T-helper 2 cell treated with Interferon-gamma antibody and Interleukin-4, amounts not matched to agents 5 μg/mL and 100 μg/mL, for 36 hours (primary cell): ENCODE measurements at regions not wholly inside any gene's neighbourhood (a gene's known extent, or its start where the extent isn't known, plus 50 kb on each side); places are given as distances from the start of the nearest gene placed in this dataset.
A peak's percentile ranks its signal among the peaks of the same experiment; 100 is the strongest.

Source experiments
- DNase-seq: peaks from one replicate; pipeline ENCODE4 v3.0.0; 2021; ENCODE audit warnings: low spot score
- H3K27ac Mint-ChIP-seq: one replicate; pipeline ENCODE4 v1.8.0; 2021; ENCODE audit warnings: mild to moderate bottlenecking, mixed read lengths
- H3K27me3 Mint-ChIP-seq: one replicate; pipeline ENCODE4 v1.8.0; 2021; ENCODE audit warnings: low read depth, mixed read lengths
- H3K36me3 Mint-ChIP-seq: one replicate; pipeline ENCODE4 v1.8.0; 2021; ENCODE audit warnings: low read depth, mixed read lengths
- H3K4me1 Mint-ChIP-seq: one replicate; pipeline ENCODE4 v1.8.0; 2021; ENCODE audit warnings: low read depth, mixed read lengths
- H3K4me3 Mint-ChIP-seq: one replicate; pipeline ENCODE4 v1.8.0; 2022; ENCODE audit warnings: mild to moderate bottlenecking, moderate library complexity, mixed read lengths
- H3K9me3 Mint-ChIP-seq: one replicate; pipeline ENCODE4 v1.8.0; 2021; ENCODE audit warnings: mixed read lengths

- Mint-ChIP-seq H3K36me3 (no peaks in the 10 kb centered on the region), H3K9me3 (no peaks in the 10 kb centered on the region), H3K4me1 (peaks cover 2% of the 10 kb centered on the region), H3K27ac (no peak overlapping the region), H3K4me3 (no peak overlapping the region), H3K27me3 (peaks cover 13% of the 10 kb centered on the region)
- no peak for DNase-seq
Observed at GRCh38 chr11:76298255-76298654, 82.7 kb downstream of the THAP12 start.

DNA sequence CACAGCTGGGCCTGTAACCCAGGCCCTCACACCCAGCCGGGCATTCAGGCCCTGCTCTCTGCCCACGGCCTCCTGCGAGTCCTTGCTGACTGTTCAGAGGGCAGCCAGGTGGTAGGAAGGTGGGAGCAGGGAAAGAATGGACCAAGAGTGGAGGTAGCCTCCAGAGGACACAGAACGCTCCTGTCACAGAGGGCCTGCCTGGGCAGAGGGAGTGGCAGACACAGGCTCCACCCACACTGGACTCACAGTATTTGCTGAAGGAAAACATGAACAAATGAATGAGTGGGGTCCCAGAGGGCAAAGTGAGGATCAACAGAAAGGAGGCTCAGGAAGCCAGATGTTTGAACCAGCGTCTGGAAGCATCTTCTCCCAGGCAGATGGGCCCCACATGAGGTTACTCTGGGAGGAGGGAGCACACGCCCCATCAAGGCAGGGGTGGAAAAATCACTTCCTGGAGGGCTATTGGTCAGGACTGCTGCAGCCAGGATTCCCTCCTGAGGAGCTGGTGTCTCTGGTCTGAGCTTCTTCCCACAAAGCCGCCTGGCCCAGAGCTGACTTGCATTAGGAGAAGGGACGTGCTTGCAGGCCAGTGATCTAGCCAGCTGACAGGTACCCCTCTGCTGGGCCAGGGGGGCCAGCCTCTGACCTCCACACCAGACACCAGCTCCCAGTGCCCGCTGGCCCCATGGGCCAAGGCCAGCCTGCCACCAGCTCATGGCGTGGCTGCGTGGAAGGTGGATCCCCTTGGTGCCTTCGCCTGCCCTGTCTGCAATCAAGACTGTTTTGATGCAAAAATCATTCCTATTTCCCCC is 84.0 kb downstream of the THAP12 start:
- Mint-ChIP-seq H3K36me3 (no peaks in the 10 kb centered on the region), H3K9me3 (no peaks in the 10 kb centered on the region), H3K4me1 (peaks cover 6% of the 10 kb centered on the region), H3K4me3 (no peak overlapping the region), H3K27ac (no peak overlapping the region), H3K27me3 (peaks cover 9% of the 10 kb centered on the region)
- no peak for DNase-seq

DNA sequence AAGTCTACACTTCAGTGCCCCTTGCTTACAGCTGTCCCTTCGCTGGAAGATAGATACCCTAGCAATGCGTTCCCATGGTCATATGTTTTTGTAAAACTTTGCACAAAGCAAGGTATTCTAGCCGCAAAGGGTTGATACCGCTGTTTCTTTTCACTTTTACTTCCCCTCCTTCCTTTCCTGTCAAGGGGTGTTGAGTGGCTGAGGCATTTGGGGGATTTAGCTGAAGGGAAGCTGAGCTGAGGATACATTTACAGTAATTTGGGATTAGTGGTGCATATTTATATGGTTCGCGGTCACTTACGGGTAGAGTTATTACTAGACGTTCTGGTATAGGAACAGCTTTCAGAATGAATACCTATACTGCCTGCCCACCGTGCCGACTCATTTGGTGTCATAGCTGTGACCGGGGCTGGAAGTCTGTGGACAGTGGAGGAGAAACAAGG is 86.9 kb upstream of the WNT11 start:
- peaks cover 13% of the 10 kb centered on the region for H3K4me1 Mint-ChIP-seq
- H3K36me3 Mint-ChIP-seq: no peaks in the 10 kb centered on the region
- H3K4me3 Mint-ChIP-seq: no peak overlapping the region
- peaks cover 4% of the 10 kb centered on the region for H3K27me3 Mint-ChIP-seq
- DNase-seq: peak; percentile 18
- no peaks in the 10 kb centered on the region for H3K9me3 Mint-ChIP-seq
- no peak overlapping the region for H3K27ac Mint-ChIP-seq

GRCh38 chr11:76292583-76293188 is 86.4 kb upstream of the WNT11 start:
- DNase-seq: no peak
- Mint-ChIP-seq H3K27ac (no peak overlapping the region), H3K4me3 (no peak overlapping the region), H3K27me3 (peaks cover 4% of the 10 kb centered on the region), H3K4me1 (peaks cover 18% of the 10 kb centered on the region), H3K36me3 (no peaks in the 10 kb centered on the region), H3K9me3 (no peaks in the 10 kb centered on the region)

DNA sequence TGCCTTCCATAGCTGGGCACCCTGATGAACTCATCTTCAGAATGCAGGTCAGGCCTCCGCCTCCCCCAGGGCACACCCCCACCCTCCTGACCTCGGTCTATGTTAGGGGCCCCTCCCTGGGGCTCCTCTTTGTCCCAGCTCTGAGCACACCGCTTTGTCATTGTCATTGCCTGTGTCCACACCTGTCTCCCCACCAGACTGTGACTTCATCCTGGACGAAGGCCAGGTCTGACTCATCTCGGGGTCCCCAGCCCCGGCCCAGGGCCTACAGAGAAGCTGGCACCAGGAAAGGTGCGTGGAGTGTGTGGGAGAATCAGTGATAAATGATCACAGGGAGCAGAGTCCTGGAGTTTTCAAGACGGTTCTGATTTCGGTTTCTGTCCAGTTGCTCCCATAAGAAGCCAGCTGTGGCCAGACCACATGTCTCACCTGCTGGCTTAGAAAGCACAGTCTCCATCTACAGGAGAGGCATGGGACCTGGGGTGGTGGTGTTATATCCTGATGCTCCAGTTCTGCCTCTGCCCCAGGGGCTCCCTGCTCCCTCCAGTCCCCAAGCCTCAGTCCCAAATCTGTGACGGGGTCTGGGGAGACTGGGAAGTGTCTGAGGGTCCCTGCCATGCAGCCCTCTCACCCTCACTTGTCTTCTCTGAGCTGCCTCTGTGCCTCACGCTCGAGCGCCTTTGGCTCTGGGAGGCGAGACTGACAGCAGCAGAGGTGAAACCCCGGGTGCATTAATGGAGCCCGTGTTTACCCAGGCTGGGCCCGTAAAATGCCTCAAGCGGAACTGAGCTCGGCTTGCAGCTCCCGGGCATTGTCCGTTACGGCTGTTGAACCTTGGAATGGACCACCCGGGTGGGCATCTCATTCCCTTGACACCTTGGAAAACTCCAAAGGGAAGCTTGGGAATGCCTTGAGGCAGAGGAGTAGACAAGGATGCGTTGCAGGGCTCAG is 85.5 kb upstream of the WNT11 start:
- DNase-seq: no peak
- Mint-ChIP-seq H3K36me3 (no peaks in the 10 kb centered on the region), H3K27ac (no peak overlapping the region), H3K9me3 (no peaks in the 10 kb centered on the region), H3K27me3 (peaks cover 4% of the 10 kb centered on the region), H3K4me1 (peaks cover 21% of the 10 kb centered on the region), H3K4me3 (no peak overlapping the region)

GRCh38 chr11:76288166-76288980 is 82.1 kb upstream of the WNT11 start:
- Mint-ChIP-seq H3K36me3 (no peaks in the 10 kb centered on the region), H3K9me3 (no peaks in the 10 kb centered on the region), H3K4me1 (peaks cover 21% of the 10 kb centered on the region), H3K27ac (peak overlapping the region; percentile 64), H3K27me3 (peaks cover 4% of the 10 kb centered on the region), H3K4me3 (peak overlapping the region; percentile 30)
- DNase-seq: peak; percentile 8

DNA sequence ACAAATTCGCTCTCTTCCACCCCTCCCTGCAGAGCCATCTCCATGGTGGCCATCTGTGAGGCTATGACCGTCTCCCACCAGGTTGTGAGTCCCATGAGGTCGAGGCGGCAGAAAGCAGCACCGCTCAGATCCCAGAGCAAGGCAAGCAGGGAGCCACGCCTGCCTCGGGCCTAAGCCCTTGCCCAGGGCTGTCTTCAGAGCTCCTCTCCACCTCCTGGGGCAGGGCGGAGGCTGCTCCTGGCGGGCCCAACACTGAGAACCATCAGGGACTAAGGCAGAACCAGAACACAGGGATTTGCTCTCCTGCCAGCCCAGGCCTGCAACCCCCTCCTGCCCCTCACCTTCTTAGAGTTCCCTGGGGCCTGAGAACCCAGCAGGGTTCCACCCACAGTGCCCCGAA is 80.9 kb upstream of the WNT11 start:
- no peaks in the 10 kb centered on the region for H3K36me3 Mint-ChIP-seq
- no peak for DNase-seq
- peak overlapping the region; percentile 57 for H3K27ac Mint-ChIP-seq
- H3K27me3 Mint-ChIP-seq: no peaks in the 10 kb centered on the region
- H3K9me3 Mint-ChIP-seq: no peaks in the 10 kb centered on the region
- H3K4me3 Mint-ChIP-seq: no peak overlapping the region
- peaks cover 15% of the 10 kb centered on the region for H3K4me1 Mint-ChIP-seq

DNA sequence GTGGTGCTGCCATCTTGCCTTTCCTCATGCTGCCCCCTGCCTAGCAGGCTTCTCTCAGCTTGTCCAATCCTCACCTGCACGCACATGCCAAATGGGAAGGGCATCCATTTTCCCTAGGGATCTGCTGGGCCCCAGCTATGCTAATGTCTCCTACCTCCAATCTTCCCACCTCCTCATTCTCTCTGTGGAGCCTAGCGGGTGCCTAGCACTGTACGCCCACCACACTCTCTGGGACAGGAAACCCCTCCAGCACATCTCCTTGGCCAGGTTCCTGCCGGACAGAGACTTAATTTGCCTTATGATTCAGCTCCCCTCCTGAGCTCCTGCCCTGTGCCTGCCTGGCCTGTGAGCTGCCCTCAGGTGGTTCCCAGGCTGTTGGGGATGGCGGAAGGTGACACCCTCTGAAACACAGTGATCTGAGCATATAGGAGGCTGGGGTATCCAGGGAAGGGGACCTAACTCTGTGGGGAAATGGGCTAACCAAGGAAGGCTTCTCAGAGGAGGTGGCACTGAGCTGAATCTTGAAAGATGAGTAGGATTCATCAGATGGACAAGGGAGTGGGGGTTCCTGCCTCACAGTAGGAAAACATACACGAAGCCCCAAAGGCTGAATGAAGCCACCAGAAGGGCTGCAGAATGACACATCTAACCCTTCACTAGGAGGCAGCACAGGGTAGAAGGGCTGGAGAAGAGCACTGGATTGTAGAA is 79.2 kb upstream of the WNT11 start:
- H3K4me3 Mint-ChIP-seq: no peak overlapping the region
- peaks cover 15% of the 10 kb centered on the region for H3K4me1 Mint-ChIP-seq
- no peaks in the 10 kb centered on the region for H3K9me3 Mint-ChIP-seq
- no peaks in the 10 kb centered on the region for H3K27me3 Mint-ChIP-seq
- DNase-seq: no peak
- H3K36me3 Mint-ChIP-seq: no peaks in the 10 kb centered on the region
- no peak overlapping the region for H3K27ac Mint-ChIP-seq

DNA sequence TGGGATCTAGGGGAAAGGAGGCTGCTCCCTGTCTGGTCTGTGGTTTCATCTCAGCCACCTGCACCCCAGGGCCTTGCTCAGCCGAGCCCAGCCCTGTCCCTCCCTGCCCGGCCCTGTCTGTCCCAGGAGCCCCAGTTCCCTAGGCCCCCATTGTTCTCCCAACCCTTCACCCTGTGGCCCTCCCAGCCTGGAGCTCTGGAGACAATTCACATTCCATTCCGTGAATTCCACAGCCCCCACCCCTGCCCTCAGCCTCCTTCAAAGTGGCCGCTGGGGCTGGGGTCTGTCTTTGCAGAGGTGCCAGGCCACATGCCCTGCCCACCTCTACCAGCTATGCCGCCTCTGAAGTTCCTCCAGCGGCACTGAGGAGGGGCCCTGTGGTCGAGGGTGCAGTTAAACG is 77.9 kb upstream of the WNT11 start:
- H3K27ac Mint-ChIP-seq: no peak overlapping the region
- H3K36me3 Mint-ChIP-seq: no peaks in the 10 kb centered on the region

GRCh38 chr11:76282811-76283595 is 76.7 kb upstream of the WNT11 start:
- no peak for DNase-seq
- no peak overlapping the region for H3K4me3 Mint-ChIP-seq
- no peaks in the 10 kb centered on the region for H3K27me3 Mint-ChIP-seq
- H3K4me1 Mint-ChIP-seq: peaks cover 6% of the 10 kb centered on the region
- H3K36me3 Mint-ChIP-seq: no peaks in the 10 kb centered on the region
- no peak overlapping the region for H3K27ac Mint-ChIP-seq
- H3K9me3 Mint-ChIP-seq: no peaks in the 10 kb centered on the region

More for the DNA sequence above, 77.9 kb upstream of the WNT11 start:
- Mint-ChIP-seq H3K4me1 (peaks cover 15% of the 10 kb centered on the region), H3K4me3 (no peak overlapping the region), H3K9me3 (no peaks in the 10 kb centered on the region), H3K27me3 (no peaks in the 10 kb centered on the region)
- DNase-seq: no peak

- Mint-ChIP-seq H3K4me3 (no peak overlapping the region), H3K4me1 (no peaks in the 10 kb centered on the region), H3K36me3 (no peaks in the 10 kb centered on the region), H3K27me3 (no peaks in the 10 kb centered on the region), H3K9me3 (no peaks in the 10 kb centered on the region), H3K27ac (no peak overlapping the region)
- DNase-seq: no peak
Observed at GRCh38 chr11:76282172-76282571, 75.9 kb upstream of the WNT11 start.

DNA sequence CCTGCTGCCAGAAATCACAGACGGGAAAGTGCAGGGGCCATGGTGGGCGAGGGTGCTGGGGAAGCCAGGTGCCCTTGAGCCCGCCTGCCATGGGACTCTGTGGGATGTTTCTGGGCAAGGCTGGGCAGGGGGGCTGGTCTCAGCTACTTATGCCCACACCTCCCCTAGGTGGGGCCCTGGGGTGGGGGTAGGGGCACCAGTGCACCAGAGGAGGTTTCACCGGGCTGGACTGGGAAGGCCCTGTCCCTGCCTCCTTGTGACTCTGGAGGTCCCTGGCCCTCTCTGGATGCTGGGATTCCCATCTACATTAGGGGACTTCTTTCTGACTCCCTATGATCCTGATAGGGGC is 75.2 kb upstream of the WNT11 start:
- H3K9me3 Mint-ChIP-seq: no peaks in the 10 kb centered on the region
- no peak overlapping the region for H3K27ac Mint-ChIP-seq
- H3K4me1 Mint-ChIP-seq: no peaks in the 10 kb centered on the region
- no peaks in the 10 kb centered on the region for H3K27me3 Mint-ChIP-seq
- no peaks in the 10 kb centered on the region for H3K36me3 Mint-ChIP-seq
- no peak overlapping the region for H3K4me3 Mint-ChIP-seq
- DNase-seq: no peak
